ENCODE measurements at regions not wholly inside any gene's neighbourhood (a gene's known extent, or its start where the extent isn't known, plus 50 kb on each side); places are given as distances from the start of the nearest gene placed in this dataset.

- H3K9me3 ChIP-seq (ENCODE audit: low read length), result peaks cover 10% of the 10 kb centered on the region
- no peak overlapping the region for H3K4me2 ChIP-seq (ENCODE audit: low read length)
- no peaks in the 10 kb centered on the region for H3K27me3 ChIP-seq (ENCODE audit: insufficient read depth, low read depth, low read length)
- H3K79me2 ChIP-seq (replicated peaks; ENCODE audit: insufficient read depth, low read length), result no peaks in the 10 kb centered on the region
- no peak overlapping the region for H3K9ac ChIP-seq (ENCODE audit: low read length)
- no peaks in the 10 kb centered on the region for H4K20me1 ChIP-seq (ENCODE audit: insufficient read depth)
- H2AFZ ChIP-seq (ENCODE audit: low read depth, low read length), result no peak overlapping the region
- H3F3A ChIP-seq (ENCODE audit: insufficient read depth, low read length, poor library complexity, severe bottlenecking), result no peaks in the 10 kb centered on the region
- H3K27ac ChIP-seq (ENCODE audit: low read length), result no peak overlapping the region
- no peak overlapping the region for H3K4me3 ChIP-seq (ENCODE audit: low read length)
- no peaks in the 10 kb centered on the region for H3K36me3 ChIP-seq (ENCODE audit: insufficient read depth, low read length)
- no peaks in the 10 kb centered on the region for H3K9me2 ChIP-seq (ENCODE audit: insufficient read depth, low read length)
- TF ChIP-seq SMC3 (conservative IDR thresholded peaks at IDR 0.05; ENCODE audit: poor library complexity) (no peak), EZH2 (IDR thresholded peaks at IDR 0.05; ENCODE audit: borderline replicate concordance, insufficient read depth, low read length, poor library complexity, severe bottlenecking) (no peak)
These were observed 207.7 kb upstream of the PDZRN3 start for GRCh38 chr3:73832426-73832825.

GRCh38 chr3:73828348-73828747 is 203.6 kb upstream of the PDZRN3 start:
- no peak overlapping the region for H3K9ac ChIP-seq (ENCODE audit: low read length)
- H3K27ac ChIP-seq (ENCODE audit: low read length), result no peak overlapping the region
- H3K4me2 ChIP-seq (ENCODE audit: low read length), result no peak overlapping the region
- H3K27me3 ChIP-seq (ENCODE audit: insufficient read depth, low read depth, low read length), result no peaks in the 10 kb centered on the region
- H4K20me1 ChIP-seq (ENCODE audit: insufficient read depth), result no peaks in the 10 kb centered on the region
- H3K9me3 ChIP-seq (ENCODE audit: low read length), result peaks cover 4% of the 10 kb centered on the region
- TF ChIP-seq CTCF (IDR thresholded peaks at IDR 0.05; ENCODE audit: poor library complexity, severe bottlenecking), result no peak
- no peak for TF ChIP-seq RAD21 (conservative IDR thresholded peaks at IDR 0.05)
- TF ChIP-seq REST (IDR thresholded peaks at IDR 0.05; ENCODE audit: borderline replicate concordance), result no peak
- TF ChIP-seq EZH2 (IDR thresholded peaks at IDR 0.05; ENCODE audit: borderline replicate concordance, insufficient read depth, low read length, poor library complexity, severe bottlenecking), result no peak
- no peaks in the 10 kb centered on the region for H3K79me2 ChIP-seq (replicated peaks; ENCODE audit: insufficient read depth, low read length)
- no peaks in the 10 kb centered on the region for H3K36me3 ChIP-seq (ENCODE audit: insufficient read depth, low read length)
- no peak overlapping the region for H2AFZ ChIP-seq (ENCODE audit: low read depth, low read length)
- no peaks in the 10 kb centered on the region for H3F3A ChIP-seq (ENCODE audit: insufficient read depth, low read length, poor library complexity, severe bottlenecking)
- H3K9me2 ChIP-seq (ENCODE audit: insufficient read depth, low read length), result no peaks in the 10 kb centered on the region
- no peak overlapping the region for H3K4me3 ChIP-seq (ENCODE audit: low read length)

- H3K9me3 ChIP-seq (ENCODE audit: low read length), result peaks cover 4% of the 10 kb centered on the region
- no peak overlapping the region for H3K4me3 ChIP-seq (ENCODE audit: low read length)
- no peak overlapping the region for H3K4me2 ChIP-seq (ENCODE audit: low read length)
- no peaks in the 10 kb centered on the region for H3K36me3 ChIP-seq (ENCODE audit: insufficient read depth, low read length)
- H3K27ac ChIP-seq (ENCODE audit: low read length), result no peak overlapping the region
- no peaks in the 10 kb centered on the region for H3K79me2 ChIP-seq (replicated peaks; ENCODE audit: insufficient read depth, low read length)
- H3K9ac ChIP-seq (ENCODE audit: low read length), result no peak overlapping the region
- no peaks in the 10 kb centered on the region for H3K9me2 ChIP-seq (ENCODE audit: insufficient read depth, low read length)
- H3F3A ChIP-seq (ENCODE audit: insufficient read depth, low read length, poor library complexity, severe bottlenecking), result no peaks in the 10 kb centered on the region
- H3K27me3 ChIP-seq (ENCODE audit: insufficient read depth, low read depth, low read length), result no peaks in the 10 kb centered on the region
- no peak overlapping the region for H2AFZ ChIP-seq (ENCODE audit: low read depth, low read length)
- no peaks in the 10 kb centered on the region for H4K20me1 ChIP-seq (ENCODE audit: insufficient read depth)
- no peak for TF ChIP-seq CTCF (IDR thresholded peaks at IDR 0.05; ENCODE audit: poor library complexity, severe bottlenecking)
- no peak for TF ChIP-seq TAF1 (IDR thresholded peaks at IDR 0.05; ENCODE audit: low read depth)
- no peak for TF ChIP-seq POLR2AphosphoS5 (IDR thresholded peaks at IDR 0.05)
- TF ChIP-seq EZH2 (IDR thresholded peaks at IDR 0.05; ENCODE audit: borderline replicate concordance, insufficient read depth, low read length, poor library complexity, severe bottlenecking), result no peak
- TF ChIP-seq REST (IDR thresholded peaks at IDR 0.05; ENCODE audit: borderline replicate concordance), result no peak
- no peak for TF ChIP-seq MXI1 (conservative IDR thresholded peaks at IDR 0.05; ENCODE audit: poor library complexity, severe bottlenecking)
- no peak for TF ChIP-seq EP300 (conservative IDR thresholded peaks at IDR 0.05; ENCODE audit: poor library complexity, severe bottlenecking)
- no peak for TF ChIP-seq RAD21 (conservative IDR thresholded peaks at IDR 0.05)
- no peak for TF ChIP-seq SMC3 (conservative IDR thresholded peaks at IDR 0.05; ENCODE audit: poor library complexity)
These were observed 203.0 kb upstream of the PDZRN3 start for GRCh38 chr3:73827725-73828211.
